ENCODE measurements at regions not wholly inside any gene's neighbourhood (a gene's known extent, or its start where the extent isn't known, plus 50 kb on each side); places are given as distances from the start of the nearest gene placed in this dataset.

GRCh38 chr5:136563489-136563888 lies 198.1 kb upstream of the TRPC7 start:
- TF ChIP-seq, protein P1, sequence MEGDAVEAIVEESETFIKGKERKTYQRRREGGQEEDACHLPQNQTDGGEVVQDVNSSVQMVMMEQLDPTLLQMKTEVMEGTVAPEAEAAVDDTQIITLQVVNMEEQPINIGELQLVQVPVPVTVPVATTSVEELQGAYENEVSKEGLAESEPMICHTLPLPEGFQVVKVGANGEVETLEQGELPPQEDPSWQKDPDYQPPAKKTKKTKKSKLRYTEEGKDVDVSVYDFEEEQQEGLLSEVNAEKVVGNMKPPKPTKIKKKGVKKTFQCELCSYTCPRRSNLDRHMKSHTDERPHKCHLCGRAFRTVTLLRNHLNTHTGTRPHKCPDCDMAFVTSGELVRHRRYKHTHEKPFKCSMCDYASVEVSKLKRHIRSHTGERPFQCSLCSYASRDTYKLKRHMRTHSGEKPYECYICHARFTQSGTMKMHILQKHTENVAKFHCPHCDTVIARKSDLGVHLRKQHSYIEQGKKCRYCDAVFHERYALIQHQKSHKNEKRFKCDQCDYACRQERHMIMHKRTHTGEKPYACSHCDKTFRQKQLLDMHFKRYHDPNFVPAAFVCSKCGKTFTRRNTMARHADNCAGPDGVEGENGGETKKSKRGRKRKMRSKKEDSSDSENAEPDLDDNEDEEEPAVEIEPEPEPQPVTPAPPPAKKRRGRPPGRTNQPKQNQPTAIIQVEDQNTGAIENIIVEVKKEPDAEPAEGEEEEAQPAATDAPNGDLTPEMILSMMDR (IDR thresholded peaks at IDR 0.05): no peak
- TF ChIP-seq POLR2A (IDR thresholded peaks at IDR 0.05): no peak

All from Peyer's patch (tissue), 4 donors.